Osteoblast (primary cell): ENCODE measurements at regions not wholly inside any gene's neighbourhood (a gene's known extent, or its start where the extent isn't known, plus 50 kb on each side); places are given as distances from the start of the nearest gene placed in this dataset.

ENCODE experiments used
- DNase-seq: peaks from one replicate; pipeline ENCODE4 v3.0.0; 2011; ENCODE audit warnings: low spot score, mixed read lengths; ENCODE audit not compliant: insufficient read length; ENCODE audit errors: missing footprints
- H2AFZ ChIP-seq: 2 replicates; pipeline ENCODE4 v1.6.0; 2011; ENCODE audit warnings: mild to moderate bottlenecking, low read length
- H3K27ac ChIP-seq: 2 replicates; pipeline ENCODE4 v1.5.1; 2011; ENCODE audit warnings: mild to moderate bottlenecking, low read depth, low read length, moderate library complexity
- H3K27me3 ChIP-seq: 2 replicates; pipeline ENCODE4 v1.6.0; 2012; ENCODE audit warnings: mild to moderate bottlenecking, control low read depth, inconsistent platforms, low read length, moderate library complexity; ENCODE audit not compliant: insufficient read depth
- H3K36me3 ChIP-seq: 2 replicates; pipeline ENCODE4 v1.5.1; 2011; ENCODE audit warnings: mild to moderate bottlenecking, low read length, control low read depth, moderate library complexity; ENCODE audit not compliant: insufficient read depth
- H3K4me1 ChIP-seq: 2 replicates; pipeline ENCODE4 v1.5.1; 2011; ENCODE audit warnings: mild to moderate bottlenecking, low read length, control low read depth, moderate library complexity; ENCODE audit not compliant: insufficient read depth
- H3K4me2 ChIP-seq: 2 replicates; pipeline ENCODE4 v1.6.0; 2011; ENCODE audit warnings: mild to moderate bottlenecking, low read length; ENCODE audit not compliant: insufficient read depth
- H3K4me3 ChIP-seq: fragments of 200-600 bp; sonication (generic); 3 replicates; pipeline ENCODE4 v1.5.1; 2012; ENCODE audit warnings: mild to moderate bottlenecking, low read length, inconsistent platforms; ENCODE audit not compliant: insufficient read depth
- H3K79me2 ChIP-seq: 2 replicates; pipeline ENCODE4 v1.6.0; 2012; ENCODE audit warnings: mild to moderate bottlenecking, low read length, control low read depth, inconsistent platforms; ENCODE audit not compliant: insufficient read depth
- H3K9me3 ChIP-seq: 2 replicates; pipeline ENCODE4 v1.5.1; 2011; ENCODE audit warnings: low read depth, low read length, control low read depth
- H4K20me1 ChIP-seq: 2 replicates; pipeline ENCODE4 v1.6.0; 2012; ENCODE audit warnings: mild to moderate bottlenecking, low read length, control low read depth; ENCODE audit not compliant: insufficient read depth
- TF ChIP-seq, protein P1 (sequence below): IDR thresholded peaks from 2 replicates; pipeline ENCODE4 v1.5.1; 2011; ENCODE audit warnings: mild to moderate bottlenecking, low read depth, low read length, moderate library complexity; ENCODE audit errors: extremely low read depth

- Histone ChIP-seq H3K4me2 (no peak overlapping the region), H3K9me3 (no peaks in the 10 kb centered on the region), H3K27ac (no peak overlapping the region), H2AFZ (no peak overlapping the region), H3K4me1 (peaks cover 3% of the 10 kb centered on the region), H3K36me3 (no peaks in the 10 kb centered on the region), H3K79me2 (no peaks in the 10 kb centered on the region), H3K27me3 (no peaks in the 10 kb centered on the region), H3K4me3 (no peak overlapping the region), H4K20me1 (no peaks in the 10 kb centered on the region)
- TF ChIP-seq, protein P1, sequence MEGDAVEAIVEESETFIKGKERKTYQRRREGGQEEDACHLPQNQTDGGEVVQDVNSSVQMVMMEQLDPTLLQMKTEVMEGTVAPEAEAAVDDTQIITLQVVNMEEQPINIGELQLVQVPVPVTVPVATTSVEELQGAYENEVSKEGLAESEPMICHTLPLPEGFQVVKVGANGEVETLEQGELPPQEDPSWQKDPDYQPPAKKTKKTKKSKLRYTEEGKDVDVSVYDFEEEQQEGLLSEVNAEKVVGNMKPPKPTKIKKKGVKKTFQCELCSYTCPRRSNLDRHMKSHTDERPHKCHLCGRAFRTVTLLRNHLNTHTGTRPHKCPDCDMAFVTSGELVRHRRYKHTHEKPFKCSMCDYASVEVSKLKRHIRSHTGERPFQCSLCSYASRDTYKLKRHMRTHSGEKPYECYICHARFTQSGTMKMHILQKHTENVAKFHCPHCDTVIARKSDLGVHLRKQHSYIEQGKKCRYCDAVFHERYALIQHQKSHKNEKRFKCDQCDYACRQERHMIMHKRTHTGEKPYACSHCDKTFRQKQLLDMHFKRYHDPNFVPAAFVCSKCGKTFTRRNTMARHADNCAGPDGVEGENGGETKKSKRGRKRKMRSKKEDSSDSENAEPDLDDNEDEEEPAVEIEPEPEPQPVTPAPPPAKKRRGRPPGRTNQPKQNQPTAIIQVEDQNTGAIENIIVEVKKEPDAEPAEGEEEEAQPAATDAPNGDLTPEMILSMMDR: no peak
- DNase-seq: no peak
Measured at GRCh38 chr4:186012071-186012470, 56.9 kb upstream of the TLR3 start.

DNA sequence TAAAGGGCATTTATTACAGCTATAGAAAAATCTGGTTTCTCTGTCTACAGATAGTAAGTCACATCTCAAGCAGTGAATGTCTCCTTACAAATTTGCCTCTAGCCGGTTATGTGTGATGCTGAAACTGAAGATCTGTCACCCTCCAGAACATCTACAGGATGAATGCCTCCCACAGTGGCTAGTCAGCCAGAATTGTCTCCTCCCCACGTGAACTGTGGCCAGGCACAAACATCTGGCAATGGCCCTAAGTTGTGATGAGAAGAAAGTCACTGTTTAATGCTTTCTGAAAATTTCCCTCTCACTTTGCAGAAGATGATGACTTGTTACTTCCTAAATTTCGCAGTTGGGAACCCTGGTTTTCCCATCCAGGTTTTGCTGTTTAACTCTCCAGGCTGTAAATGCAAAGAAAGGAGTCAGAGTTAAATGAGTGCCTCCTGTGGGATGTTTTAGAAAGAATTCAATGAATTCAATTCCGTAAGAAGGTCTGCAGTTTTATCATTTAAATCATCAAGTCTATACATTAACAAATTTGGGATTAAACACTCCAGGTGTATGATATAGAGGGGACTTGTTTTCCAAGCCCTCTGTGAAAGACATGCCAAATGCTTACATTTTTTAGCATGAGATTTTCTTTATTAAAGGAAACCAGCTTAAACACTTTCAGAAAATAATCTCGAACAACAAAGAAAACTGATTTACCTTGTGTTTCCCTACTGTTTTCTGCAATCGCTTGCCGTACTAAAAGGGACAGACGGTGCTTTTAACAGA is 55.4 kb upstream of the TLR3 start:
- Histone ChIP-seq H3K9me3 (no peaks in the 10 kb centered on the region), H3K27ac (no peak overlapping the region), H3K4me1 (no peaks in the 10 kb centered on the region), H3K4me2 (no peak overlapping the region), H2AFZ (no peak overlapping the region), H4K20me1 (no peaks in the 10 kb centered on the region), H3K79me2 (no peaks in the 10 kb centered on the region), H3K27me3 (no peaks in the 10 kb centered on the region), H3K4me3 (no peak overlapping the region), H3K36me3 (no peaks in the 10 kb centered on the region)
- DNase-seq: no peak
- TF ChIP-seq, protein P1: no peak

- TF ChIP-seq, protein P1: no peak
- Histone ChIP-seq H3K27me3 (no peaks in the 10 kb centered on the region), H3K4me1 (no peaks in the 10 kb centered on the region), H3K27ac (no peak overlapping the region), H3K9me3 (no peaks in the 10 kb centered on the region), H3K36me3 (no peaks in the 10 kb centered on the region), H2AFZ (no peak overlapping the region), H4K20me1 (no peaks in the 10 kb centered on the region), H3K4me2 (no peak overlapping the region), H3K79me2 (no peaks in the 10 kb centered on the region), H3K4me3 (no peak overlapping the region)
- DNase-seq: no peak
Measured at GRCh38 chr4:186015212-186015817, 53.6 kb upstream of the TLR3 start.

GRCh38 chr4:186016796-186017195 is 52.2 kb upstream of the TLR3 start:
- TF ChIP-seq, protein P1: no peak

More at GRCh38 chr4:186016796-186017195, 52.2 kb upstream of the TLR3 start:
- no peaks in the 10 kb centered on the region for H3K36me3 ChIP-seq
- H3K79me2 ChIP-seq: no peaks in the 10 kb centered on the region
- no peak for DNase-seq
- no peak overlapping the region for H3K4me3 ChIP-seq
- H4K20me1 ChIP-seq: no peaks in the 10 kb centered on the region
- H3K4me1 ChIP-seq: peaks cover 8% of the 10 kb centered on the region
- H3K4me2 ChIP-seq: no peak overlapping the region
- no peaks in the 10 kb centered on the region for H3K27me3 ChIP-seq
- H2AFZ ChIP-seq: no peak overlapping the region
- H3K27ac ChIP-seq: no peak overlapping the region
- no peaks in the 10 kb centered on the region for H3K9me3 ChIP-seq
